ENCODE measurements at regions not wholly inside any gene's neighbourhood (a gene's known extent, or its start where the extent isn't known, plus 50 kb on each side); places are given as distances from the start of the nearest gene placed in this dataset.

- Histone ChIP-seq H3K27ac (no peak overlapping the region), H3K4me3 (no peak overlapping the region), H3K36me3 (replicated peaks in 1 of 2) (no peaks in the 10 kb centered on the region), H3K9me3 (replicated peaks in 1 of 3) (no peaks in the 10 kb centered on the region), H3K27me3 (no peaks in the 10 kb centered on the region), H3K4me1 (replicated peaks in 1 of 2) (no peaks in the 10 kb centered on the region)
- 87 to 92% (median 88%) methylated on average over 1 of the region's 1 CpG for WGBS, 4 donors
- TF ChIP-seq CTCF (IDR thresholded peaks at IDR 0.05) = no peak
- no peak for TF ChIP-seq POLR2A (IDR thresholded peaks at IDR 0.05)
- intact Hi-C loops (cut with DNase I) = no loop called here
- no peak for DNase-seq
Observed at GRCh38 chr2:207385903-207386302, 143.9 kb upstream of the CREB1 start.

- no peaks in the 10 kb centered on the region for H3K27me3 ChIP-seq
- DNase-seq = no peak
- intact Hi-C loops (cut with DNase I) = no loop called here
- H3K36me3 ChIP-seq (replicated peaks in 1 of 2) = no peaks in the 10 kb centered on the region
- H3K4me1 ChIP-seq (replicated peaks in 1 of 2) = no peaks in the 10 kb centered on the region
- H3K27ac ChIP-seq = no peak overlapping the region
- no peaks in the 10 kb centered on the region for H3K9me3 ChIP-seq (replicated peaks in 1 of 3)
- WGBS, 4 donors = 40 to 58% (median 48%) methylated on average over 3 of the region's 3 CpGs
- no peak overlapping the region for H3K4me3 ChIP-seq
- TF ChIP-seq CTCF (IDR thresholded peaks at IDR 0.05) (no peak), POLR2A (IDR thresholded peaks at IDR 0.05) (no peak)
Observed at GRCh38 chr2:207387001-207387571, 142.7 kb upstream of the CREB1 start.

- DNase-seq = no peak
- intact Hi-C loops (cut with DNase I) = no loop called here
- Histone ChIP-seq H3K4me1 (replicated peaks in 1 of 2) (no peaks in the 10 kb centered on the region), H3K4me3 (no peak overlapping the region), H3K9me3 (replicated peaks in 1 of 3) (no peaks in the 10 kb centered on the region), H3K36me3 (replicated peaks in 1 of 2) (no peaks in the 10 kb centered on the region), H3K27me3 (no peaks in the 10 kb centered on the region), H3K27ac (no peak overlapping the region)
- WGBS, 4 donors = 69 to 75% (median 71%) methylated on average over 4 of the region's 4 CpGs
- TF ChIP-seq POLR2A (IDR thresholded peaks at IDR 0.05) (no peak), CTCF (IDR thresholded peaks at IDR 0.05) (no peak)
Observed at GRCh38 chr2:207390302-207391095, 139.3 kb upstream of the CREB1 start.

- no peaks in the 10 kb centered on the region for H3K27me3 ChIP-seq
- no peaks in the 10 kb centered on the region for H3K4me1 ChIP-seq (replicated peaks in 1 of 2)
- TF ChIP-seq POLR2A (IDR thresholded peaks at IDR 0.05) (no peak), CTCF (IDR thresholded peaks at IDR 0.05) (no peak)
- 55 to 72% (median 63%) methylated on average over 4 of the region's 4 CpGs for WGBS, 4 donors
- intact Hi-C loops (cut with DNase I) = no loop called here
- H3K27ac ChIP-seq = peak overlapping the region in 2 of 5 donors; percentile 15 to 38
- no peaks in the 10 kb centered on the region for H3K36me3 ChIP-seq (replicated peaks in 1 of 2)
- no peak overlapping the region for H3K4me3 ChIP-seq
- no peak for DNase-seq
- no peaks in the 10 kb centered on the region for H3K9me3 ChIP-seq (replicated peaks in 1 of 3)
Observed at GRCh38 chr2:207394203-207394781, 135.5 kb upstream of the CREB1 start.

Data from adrenal gland (tissue), 9 donors.